Omental fat pad (tissue), 3 donors: ENCODE measurements at regions not wholly inside any gene's neighbourhood (a gene's known extent, or its start where the extent isn't known, plus 50 kb on each side); places are given as distances from the start of the nearest gene placed in this dataset.

Source experiments
- ATAC-seq: fragments of 150-250 bp; one replicate; pipeline ENCODE4 v1.9.1; 2016; ENCODE audit warnings: mild to moderate bottlenecking, moderate library complexity; ENCODE audit not compliant: low FRiP score
- DNase-seq: peaks from one replicate; pipeline ENCODE4 v3.0.0-alpha.2; 2019; ENCODE audit warnings: low spot score
- CTCF ChIP-seq, 3 donors: fragments of 450-650 bp; IDR thresholded peaks; one replicate each; pipeline ENCODE4 v1.5.1; 2016 to 2017; ENCODE audit warnings: antibody characterized with exemption in 3 of 3, mild to moderate bottlenecking in 3 of 3, moderate library complexity in 2 of 3

GRCh38 chr5:122638581-122638980, 136.3 kb upstream of the SNX2 start:
- DNase-seq, result no peak
- no peak for ATAC-seq
- TF ChIP-seq CTCF (IDR thresholded peaks at IDR 0.05), result no peak

DNA sequence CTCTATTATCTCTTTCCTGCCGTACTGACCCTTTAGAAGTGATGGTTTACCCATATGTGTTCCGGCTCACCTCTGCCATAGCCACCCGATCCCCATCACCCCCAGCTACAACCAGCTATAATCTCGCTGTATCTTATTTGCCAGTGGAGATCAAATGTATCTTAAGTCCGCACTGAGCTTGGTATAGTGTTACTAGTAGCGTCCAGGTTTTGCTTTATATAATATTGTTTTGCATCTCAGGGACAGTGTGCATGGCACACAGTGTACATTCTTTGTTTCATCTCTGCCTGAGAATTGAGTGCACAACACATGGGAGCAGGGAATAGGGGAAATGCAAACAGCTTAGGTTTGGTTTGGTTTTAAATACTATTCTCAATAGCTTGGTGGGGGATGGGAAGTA, 135.8 kb upstream of the SNX2 start:
- no peak for TF ChIP-seq CTCF (IDR thresholded peaks at IDR 0.05)
- ATAC-seq (no peak), DNase-seq (no peak)

GRCh38 chr5:122639864-122640263, 135.0 kb upstream of the SNX2 start:
- TF ChIP-seq CTCF (IDR thresholded peaks at IDR 0.05), result no peak
- ATAC-seq (no peak), DNase-seq (no peak)

DNA sequence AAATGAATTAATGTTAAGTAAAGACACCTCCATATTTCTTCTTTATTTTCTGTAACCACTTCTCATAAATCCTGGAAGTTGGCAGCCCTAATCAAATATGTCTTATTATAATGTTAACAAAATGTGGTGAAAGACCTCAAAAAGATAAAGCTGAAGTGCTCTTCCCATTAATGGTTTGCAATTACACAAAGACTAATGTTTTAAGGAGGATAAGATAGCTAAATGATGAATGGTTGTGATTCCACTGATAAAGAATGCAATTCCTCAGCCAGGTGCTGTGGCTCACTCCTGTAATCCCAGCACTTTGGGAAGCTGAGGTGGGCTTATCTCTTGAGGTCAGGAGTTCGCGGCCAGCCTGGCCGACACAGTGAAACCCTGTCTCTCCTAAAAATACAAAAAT, 125.8 kb upstream of the SNX2 start:
- ATAC-seq, result no peak

GRCh38 chr5:122653087-122654017, 121.5 kb upstream of the SNX2 start:
- DNase-seq, result no peak
- no peak for ATAC-seq
- no peak for TF ChIP-seq CTCF (IDR thresholded peaks at IDR 0.05)

More for the DNA sequence above, 125.8 kb upstream of the SNX2 start:
- no peak for DNase-seq
- no peak for TF ChIP-seq CTCF (IDR thresholded peaks at IDR 0.05)

- DNase-seq, result no peak
- TF ChIP-seq CTCF (IDR thresholded peaks at IDR 0.05), result no peak
- no peak for ATAC-seq
These were observed 118.7 kb upstream of the SNX2 start for GRCh38 chr5:122656160-122656559.

- DNase-seq, result no peak
- no peak for TF ChIP-seq CTCF (IDR thresholded peaks at IDR 0.05)
- ATAC-seq, result no peak
These were observed 118.3 kb upstream of the SNX2 start for GRCh38 chr5:122656577-122656976.
